ENCODE measurements at regions not wholly inside any gene's neighbourhood (a gene's known extent, or its start where the extent isn't known, plus 50 kb on each side); places are given as distances from the start of the nearest gene placed in this dataset.

- TF ChIP-seq ZNF124 (CRISPR knock-in tag; IDR thresholded peaks at IDR 0.05), result 0 out of 2 replicates have a peak, but pooled peaks have one; percentile 45
- peak; percentile 52; the same call in 1 of the 2 replicates for TF ChIP-seq ZNF501 (CRISPR knock-in tag; IDR thresholded peaks at IDR 0.05)
- TF ChIP-seq ELF1 (CRISPR knock-in tag; IDR thresholded peaks at IDR 0.05), result 0 out of 2 replicates have a peak, but pooled peaks have one; percentile 18
- TF ChIP-seq GFI1 (CRISPR knock-in tag; IDR thresholded peaks at IDR 0.05; ENCODE audit: borderline replicate concordance), result peak; percentile 74; the same call in 1 of the 2 replicates
- 0 out of 2 replicates have a peak, but pooled peaks have one; percentile 13 for TF ChIP-seq ZNF276 (CRISPR knock-in tag; IDR thresholded peaks at IDR 0.05; ENCODE audit: low read depth)
- peak; percentile 56; the same call in 1 of the 2 replicates for TF ChIP-seq NR2F6 (IDR thresholded peaks at IDR 0.05)
- no peak for TF ChIP-seq NR2F6 (CRISPR knock-in tag; IDR thresholded peaks at IDR 0.05)
- TF ChIP-seq ZNF282 (IDR thresholded peaks at IDR 0.05; ENCODE audit: partially characterized antibody), result no peak
- TF ChIP-seq SOX13 (IDR thresholded peaks at IDR 0.05), result no peak
- peak in 1 of 2 experiments; percentile 46; a peak in 1 of 4 replicates for TF ChIP-seq SOX13 (CRISPR knock-in tag; conservative IDR thresholded peaks at IDR 0.05 in 1 of 2, IDR thresholded peaks at IDR 0.05 in 1 of 2)
- no peak for TF ChIP-seq MBNL3 (CRISPR knock-in tag; conservative IDR thresholded peaks at IDR 0.05)
- TF ChIP-seq THAP8 (CRISPR knock-in tag; IDR thresholded peaks at IDR 0.05; ENCODE audit: borderline replicate concordance), result no peak
- peak; percentile 79 for TF ChIP-seq PAXIP1 (CRISPR knock-in tag; conservative IDR thresholded peaks at IDR 0.05)
- peak; percentile 70; the same call in 1 of the 2 replicates for TF ChIP-seq ZSCAN9 (CRISPR knock-in tag; IDR thresholded peaks at IDR 0.05; ENCODE audit: borderline replicate concordance)
- TF ChIP-seq RELA (CRISPR knock-in tag; IDR thresholded peaks at IDR 0.05), result no peak
- TF ChIP-seq ZHX1 (CRISPR knock-in tag; IDR thresholded peaks at IDR 0.05; ENCODE audit: low read depth), result 0 out of 2 replicates have a peak, but pooled peaks have one; percentile 41
- no peak for TF ChIP-seq ZC3H4 (CRISPR knock-in tag; IDR thresholded peaks at IDR 0.05; ENCODE audit: borderline replicate concordance)
- TF ChIP-seq ARNT2 (CRISPR knock-in tag; IDR thresholded peaks at IDR 0.05; ENCODE audit: low read depth), result 0 out of 2 replicates have a peak, but pooled peaks have one; percentile 10
- peak; percentile 83; the same call in 1 of the 2 replicates for TF ChIP-seq MIER3 (CRISPR knock-in tag; IDR thresholded peaks at IDR 0.05; ENCODE audit: borderline replicate concordance)
- peak; percentile 39; the same call in 1 of the 2 replicates for TF ChIP-seq ZNF121 (CRISPR knock-in tag; IDR thresholded peaks at IDR 0.05)
- peak; percentile 42; the same call in 1 of the 2 replicates for TF ChIP-seq ZNF335 (CRISPR knock-in tag; IDR thresholded peaks at IDR 0.05)
- TF ChIP-seq RXRB (CRISPR knock-in tag; IDR thresholded peaks at IDR 0.05; ENCODE audit: borderline replicate concordance), result peak; percentile 79
Measured at GRCh38 chr2:200741468-200742202, 70.1 kb upstream of the BZW1 start (continued).

Measured in HepG2 (cell line).